ENCODE measurements at regions not wholly inside any gene's neighbourhood (a gene's known extent, or its start where the extent isn't known, plus 50 kb on each side); places are given as distances from the start of the nearest gene placed in this dataset.
"Not testable (repeated sequence)": the region's sequence is repeated elsewhere in the genome, so short reads cannot be mapped to it uniquely, and the experiment has no call there.

DNA sequence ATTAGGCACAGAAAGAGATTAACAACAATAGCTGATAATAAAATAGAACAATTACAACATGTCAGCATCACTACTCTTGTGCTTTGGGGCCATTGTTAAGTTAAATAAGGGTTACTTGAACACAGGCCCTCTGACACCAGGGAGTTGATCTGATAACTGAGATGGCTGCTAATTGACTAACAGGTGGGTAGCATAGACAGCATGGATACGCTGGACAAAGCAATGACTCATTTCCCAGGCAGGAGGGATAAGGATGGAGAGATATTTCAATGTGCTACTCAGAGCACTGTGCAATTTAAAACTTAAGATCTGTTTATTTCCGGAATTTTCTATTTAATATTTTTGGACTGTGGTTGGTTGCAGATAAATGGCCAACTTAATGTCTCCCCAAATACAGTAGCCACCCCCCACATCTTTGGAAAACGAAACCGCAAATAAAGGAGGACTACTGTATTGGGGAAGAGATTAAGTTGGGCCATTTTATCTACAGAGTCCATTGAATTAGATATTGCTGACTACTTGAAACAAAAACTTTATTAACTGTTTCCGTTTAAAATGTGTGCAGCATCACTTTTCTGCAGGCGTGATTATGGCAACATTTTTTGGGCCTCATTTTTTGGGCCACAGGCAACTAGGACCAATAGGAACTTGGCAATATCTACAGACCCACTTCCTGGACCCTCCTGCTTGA, 200.6 kb upstream of the KLF3 start:
- no peak for DNase-seq (ENCODE audit: low spot score)
- no peak for FAIRE-seq

DNA sequence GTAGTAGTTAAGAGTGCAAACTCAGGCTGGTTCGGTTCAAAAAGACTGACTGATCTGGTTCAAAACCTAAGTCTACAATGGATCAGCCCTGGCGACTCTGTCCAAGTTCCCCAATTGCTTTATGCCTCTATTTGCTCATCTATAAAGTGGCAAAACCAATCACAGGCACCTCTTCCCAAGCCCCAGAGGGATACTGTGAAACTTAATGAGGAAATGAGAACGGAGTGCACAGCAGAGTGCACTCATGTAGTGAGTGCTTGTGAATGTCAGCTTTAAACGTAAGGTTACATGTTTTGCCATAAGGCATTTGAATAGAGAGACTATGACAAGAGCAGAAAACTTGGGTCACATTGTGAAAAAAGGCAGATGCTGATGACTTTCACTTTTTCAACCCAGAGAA, 199.7 kb upstream of the KLF3 start:
- DNase-seq (ENCODE audit: low spot score) (no peak), FAIRE-seq (no peak)

DNA sequence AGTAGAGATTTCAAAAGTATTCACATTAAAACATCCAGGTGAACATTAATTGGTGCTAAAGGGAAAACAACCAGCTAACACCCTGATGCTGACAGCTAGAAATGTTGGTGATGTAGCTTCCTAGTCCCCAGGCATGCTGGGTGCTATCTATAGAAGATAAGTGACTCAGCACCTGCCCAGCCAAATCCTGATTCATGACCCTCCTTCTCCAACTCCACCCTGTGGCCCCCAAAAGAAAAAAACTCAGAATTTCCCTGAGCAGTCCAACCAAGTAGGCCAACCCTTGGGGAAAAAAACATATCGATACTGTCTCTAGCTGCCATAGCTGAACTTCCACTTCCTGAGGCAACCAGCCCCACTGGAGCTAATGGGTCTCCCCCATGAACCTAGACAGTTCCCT, 197.6 kb upstream of the KLF3 start:
- FAIRE-seq = no peak
- DNase-seq (ENCODE audit: low spot score) = no peak

DNA sequence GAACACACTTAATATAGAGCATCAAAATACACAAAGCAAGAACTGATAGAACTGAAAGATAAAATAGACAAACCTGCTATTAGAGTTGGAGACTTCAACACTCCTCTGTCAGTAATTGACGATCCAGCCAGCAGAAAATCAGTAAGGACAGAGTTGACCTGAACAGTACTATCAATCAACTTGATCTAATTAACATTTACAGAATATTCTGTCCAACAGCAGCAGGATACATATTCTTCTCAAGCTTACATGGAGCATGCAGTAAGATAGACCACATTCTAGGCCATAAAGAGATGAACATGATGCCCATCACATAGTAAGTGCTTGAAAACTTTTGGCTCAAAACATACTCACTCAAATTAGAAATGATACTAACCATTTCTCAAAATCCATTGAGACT, 196.7 kb upstream of the KLF3 start:
- no peak for DNase-seq (ENCODE audit: low spot score)
- no peak for FAIRE-seq

DNA sequence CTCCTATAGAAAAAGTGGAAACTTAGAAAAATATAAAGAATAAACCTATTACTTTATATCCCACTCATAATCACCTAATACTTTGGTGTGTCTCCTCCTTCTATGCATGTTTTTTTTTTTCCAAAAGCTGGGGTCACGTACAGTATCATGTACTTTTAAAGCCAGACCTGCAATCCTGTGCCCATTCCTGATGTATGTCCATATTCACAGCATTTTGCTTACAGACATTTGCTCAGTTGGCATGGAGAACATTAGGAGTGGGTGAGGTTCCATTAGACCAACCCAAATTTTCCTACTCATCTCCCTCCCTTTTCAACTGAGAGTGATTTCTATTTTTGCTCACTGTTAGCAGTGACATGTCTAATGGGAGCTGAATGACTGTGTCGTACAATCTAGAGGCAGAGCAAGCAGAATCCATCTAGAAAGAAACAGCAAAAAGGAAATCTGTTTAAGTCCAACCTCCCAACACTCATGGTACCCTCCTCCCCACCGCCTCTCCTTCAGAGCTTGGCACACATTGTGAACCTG, 195.6 kb upstream of the KLF3 start:
- no peak for DNase-seq (ENCODE audit: low spot score)
- no peak for FAIRE-seq

DNA sequence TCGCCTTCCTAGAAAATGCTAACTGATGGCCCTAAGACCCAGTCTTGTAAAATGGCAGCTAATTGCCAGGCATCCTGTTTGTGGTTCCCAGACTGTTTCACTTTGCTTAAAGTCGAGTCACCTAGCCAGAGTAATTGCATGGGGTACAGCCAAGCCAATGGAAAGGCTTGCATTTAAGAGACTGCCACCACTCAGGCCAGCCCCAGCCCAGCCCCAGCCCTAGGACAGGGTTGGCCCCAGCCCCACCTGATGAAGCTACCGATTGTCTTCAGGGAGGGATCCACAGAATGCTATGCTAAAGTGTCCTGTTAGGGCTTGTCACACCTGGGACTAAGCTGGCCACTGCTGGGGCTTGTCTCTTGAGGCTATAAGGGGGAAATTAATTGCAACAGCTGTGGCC, 194.6 kb upstream of the KLF3 start:
- FAIRE-seq = no peak
- no peak for DNase-seq (ENCODE audit: low spot score)

DNA sequence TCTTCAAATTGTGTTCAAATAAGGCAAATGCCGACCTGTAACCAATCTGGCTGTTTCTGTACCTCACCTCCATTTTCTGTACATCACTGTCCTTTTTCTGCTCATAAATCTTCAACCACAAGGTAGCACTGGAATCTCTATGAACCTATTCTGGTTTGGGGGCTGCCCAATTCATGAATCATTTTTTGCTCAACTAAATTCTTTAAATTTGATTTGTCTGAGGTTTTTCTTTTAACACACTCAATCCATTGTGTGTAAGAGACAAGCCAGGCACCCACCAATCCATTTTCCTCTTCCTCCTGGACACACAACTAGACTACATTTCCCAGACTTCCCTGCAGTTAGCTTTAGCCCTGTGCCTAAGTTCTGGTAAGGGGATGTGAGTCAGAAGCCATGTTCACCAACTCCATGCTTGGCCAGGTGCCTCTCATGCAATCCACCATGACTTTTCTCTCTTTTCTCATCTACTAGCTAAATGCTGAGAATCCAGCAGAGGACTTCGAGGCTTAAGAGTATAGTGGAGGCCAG, 193.2 kb upstream of the KLF3 start:
- FAIRE-seq = no peak

DNA sequence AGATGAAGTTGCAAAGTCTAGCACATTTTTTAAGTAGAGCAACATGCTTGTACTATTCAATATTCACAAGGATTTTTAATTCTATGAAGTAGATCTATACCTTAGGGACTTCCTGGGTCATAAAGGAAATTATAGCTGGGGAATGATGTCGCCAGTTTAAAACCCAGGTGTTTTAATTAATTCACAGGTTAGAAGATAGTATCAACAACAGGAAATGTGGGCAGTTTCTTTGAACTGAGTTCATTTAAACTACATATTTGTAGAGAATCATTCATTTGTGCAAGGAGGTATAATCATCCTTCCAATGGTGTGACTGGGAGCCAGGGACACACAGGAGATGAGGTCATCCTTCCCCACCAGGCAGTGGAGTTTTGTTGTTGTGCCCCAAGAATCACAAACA, 181.3 kb upstream of the KLF3 start:
- DNase-seq (ENCODE audit: low spot score) (no peak), FAIRE-seq (no peak)

More for the DNA sequence above, 193.2 kb upstream of the KLF3 start:
- DNase-seq (ENCODE audit: low spot score) = no peak

DNA sequence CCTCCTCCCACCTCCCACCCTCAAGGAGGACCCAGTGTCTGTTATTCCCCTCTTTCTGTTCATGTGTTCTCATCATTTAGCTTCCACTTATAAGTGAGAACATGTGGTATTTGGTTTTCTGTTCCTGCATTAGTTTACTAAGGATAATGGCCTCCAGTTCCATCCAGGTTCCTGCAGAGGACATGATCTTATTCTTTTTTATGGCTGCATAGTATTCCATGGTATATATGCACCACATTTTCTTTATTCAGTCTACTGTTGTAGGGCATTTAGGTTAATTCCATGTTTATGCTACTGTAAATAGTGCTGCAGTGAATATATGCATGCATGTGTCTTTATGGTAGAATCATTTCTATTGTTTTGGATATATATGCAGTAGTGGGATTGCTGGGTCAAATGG, 180.4 kb upstream of the KLF3 start:
- not testable (repeated sequence) for DNase-seq (ENCODE audit: low spot score); FAIRE-seq

DNA sequence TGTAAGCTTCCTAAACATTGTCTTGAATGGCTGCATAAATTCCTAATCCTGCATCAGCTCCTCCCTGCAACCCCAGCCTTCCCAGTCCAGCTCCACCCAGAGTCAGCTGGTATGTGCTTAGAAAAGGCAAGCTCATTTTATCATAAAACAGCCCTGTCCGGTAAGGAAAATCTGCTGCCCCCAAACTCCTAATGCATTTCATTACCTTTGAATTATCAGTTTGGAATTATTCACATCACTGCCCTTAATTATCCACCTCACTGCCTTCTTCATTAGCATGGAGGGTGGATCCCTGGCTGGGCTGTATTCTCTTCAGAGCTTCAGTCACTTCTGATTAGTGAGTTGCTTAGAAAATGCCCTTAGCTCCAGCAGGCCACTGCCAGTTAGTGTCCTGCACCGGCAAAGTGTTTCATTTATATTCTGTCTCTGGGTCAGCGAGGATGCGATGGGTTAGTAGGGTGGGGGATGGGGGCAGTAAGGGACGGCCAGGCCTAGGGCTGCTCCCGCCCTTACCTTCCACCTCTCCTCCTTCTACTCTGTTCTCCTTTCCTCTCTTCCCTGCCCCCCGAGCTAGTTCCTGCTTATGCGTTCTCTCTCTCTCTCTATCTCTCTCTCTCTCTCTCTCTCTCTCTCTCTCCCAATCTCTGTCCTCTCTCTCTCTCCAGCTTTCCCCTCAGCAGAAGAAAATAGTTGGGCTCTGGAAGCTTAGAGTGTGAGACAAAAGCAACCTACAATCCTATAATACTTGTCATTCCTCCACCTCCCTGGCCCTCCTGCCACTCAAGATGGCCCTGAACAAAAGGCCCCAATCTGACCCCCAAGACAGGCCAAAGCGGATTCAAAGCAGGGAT, 174.8 kb upstream of the KLF3 start:
- DNase-seq (ENCODE audit: low spot score) (no peak), FAIRE-seq (no peak)

DNA sequence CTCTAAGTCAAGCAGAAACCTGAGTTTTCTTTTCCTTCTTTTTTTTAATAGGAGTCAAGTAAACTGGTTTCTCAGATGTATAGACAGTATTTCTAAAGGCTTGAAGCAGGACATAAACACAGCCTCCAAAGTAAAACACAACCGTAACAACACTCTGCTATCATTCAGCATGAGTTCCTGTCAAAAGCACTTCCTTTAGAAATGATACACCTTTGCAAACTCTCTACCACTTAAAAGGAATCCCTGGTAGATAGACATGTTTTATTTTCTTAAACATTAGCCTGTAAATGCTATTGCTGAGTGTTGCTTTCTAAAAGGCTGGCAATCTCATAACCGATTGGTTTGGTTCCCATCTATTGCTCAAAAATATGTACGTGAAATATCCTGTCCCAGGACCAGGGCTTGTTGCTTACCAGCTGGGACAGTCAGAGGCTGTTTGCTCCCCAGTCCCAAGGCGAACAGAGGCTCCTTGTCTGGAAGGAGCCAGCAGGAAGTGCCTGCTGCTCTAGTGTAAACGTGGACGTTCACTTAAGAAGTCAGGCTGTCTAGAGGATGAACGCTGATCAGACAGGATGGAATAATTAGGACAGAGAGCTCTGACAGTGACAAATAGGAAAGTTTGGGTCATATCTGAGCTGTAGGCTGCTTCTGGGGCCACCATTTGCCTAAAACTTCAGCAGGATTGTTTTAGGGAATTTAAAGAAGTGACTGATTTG, 173.9 kb upstream of the KLF3 start:
- no peak for FAIRE-seq

DNA sequence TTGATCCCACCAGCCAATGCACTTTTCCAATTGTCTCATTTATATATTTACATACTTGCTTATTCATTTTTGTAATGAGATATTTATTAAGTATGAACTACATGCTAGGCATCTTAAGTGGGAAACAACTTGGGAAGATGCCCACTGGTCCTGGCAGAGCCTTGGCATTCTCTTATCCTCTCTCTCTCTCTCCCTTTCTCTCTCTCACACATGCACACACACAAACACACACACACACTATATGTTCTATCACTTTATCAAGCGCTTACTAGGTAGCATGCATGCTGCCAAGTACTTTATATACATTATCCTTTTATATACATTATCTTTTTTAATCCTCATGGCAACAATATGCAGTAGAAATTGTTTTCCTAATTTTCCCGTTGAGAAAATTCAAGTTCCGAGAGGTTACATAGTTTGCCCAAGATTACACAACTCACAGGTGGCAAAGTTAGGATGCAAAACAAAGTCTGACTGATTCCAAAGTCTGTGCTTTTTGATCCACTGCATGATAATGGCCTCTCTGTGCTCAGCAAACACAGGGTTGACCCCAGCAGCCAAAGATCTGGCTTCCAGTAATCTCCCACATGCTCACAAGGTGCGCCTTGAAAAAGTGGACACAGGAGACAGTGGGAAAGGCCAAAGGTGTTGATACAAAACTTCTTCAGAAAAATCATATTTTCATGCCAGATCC, 173.1 kb upstream of the KLF3 start:
- no peak for DNase-seq (ENCODE audit: low spot score)

More for the DNA sequence above, 173.9 kb upstream of the KLF3 start:
- DNase-seq (ENCODE audit: low spot score) = no peak

DNA sequence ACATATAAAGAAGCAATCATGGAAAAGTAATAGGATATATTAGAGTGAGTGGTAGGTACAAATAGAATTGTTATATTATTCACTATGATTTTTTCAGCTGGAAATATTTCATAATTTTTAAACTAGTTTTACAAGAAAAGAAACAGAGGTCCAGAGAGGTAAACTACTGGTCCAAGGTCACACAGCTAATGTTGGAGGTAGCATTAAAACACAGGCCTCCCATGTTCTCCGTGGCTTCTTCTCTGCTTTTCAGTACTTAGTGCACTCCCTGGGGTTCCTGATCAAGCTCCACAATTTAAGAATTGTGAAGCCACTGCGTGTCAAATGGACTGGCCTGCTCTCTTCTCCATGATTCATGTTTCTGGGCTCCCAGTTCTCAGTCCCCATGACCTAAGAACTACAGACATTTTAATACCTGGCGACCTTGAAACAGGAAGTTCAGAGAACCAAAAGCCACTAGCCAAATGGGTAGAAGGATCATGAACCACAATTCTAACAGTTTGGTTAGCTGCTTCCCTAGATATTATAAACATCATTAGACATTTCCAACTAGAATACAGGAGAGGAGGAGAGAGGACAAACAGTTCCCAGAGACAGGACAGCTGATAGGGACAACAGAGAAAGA, 172.0 kb upstream of the KLF3 start:
- FAIRE-seq = no peak

More for the DNA sequence above, 173.1 kb upstream of the KLF3 start:
- no peak for FAIRE-seq

DNA sequence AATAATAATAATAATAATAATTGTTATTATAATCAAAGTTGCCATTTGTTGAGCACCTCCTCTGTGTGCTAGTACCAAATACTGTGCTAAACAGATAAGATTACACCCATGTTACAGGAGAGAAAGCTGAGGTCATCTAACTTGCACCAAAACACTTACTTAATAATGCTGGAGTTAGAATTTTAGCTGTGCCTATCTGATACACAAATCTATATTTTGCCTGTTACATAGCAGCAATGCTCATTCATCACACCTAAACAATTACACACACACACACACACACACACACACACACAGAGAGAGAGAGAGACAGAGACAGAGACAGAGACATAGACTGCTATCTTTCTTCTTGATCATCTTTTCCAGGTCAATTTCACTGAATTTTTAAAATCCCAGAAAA, 170.9 kb upstream of the KLF3 start:
- FAIRE-seq (no peak), DNase-seq (ENCODE audit: low spot score) (no peak)

More for the DNA sequence above, 172.0 kb upstream of the KLF3 start:
- no peak for DNase-seq (ENCODE audit: low spot score)

DNA sequence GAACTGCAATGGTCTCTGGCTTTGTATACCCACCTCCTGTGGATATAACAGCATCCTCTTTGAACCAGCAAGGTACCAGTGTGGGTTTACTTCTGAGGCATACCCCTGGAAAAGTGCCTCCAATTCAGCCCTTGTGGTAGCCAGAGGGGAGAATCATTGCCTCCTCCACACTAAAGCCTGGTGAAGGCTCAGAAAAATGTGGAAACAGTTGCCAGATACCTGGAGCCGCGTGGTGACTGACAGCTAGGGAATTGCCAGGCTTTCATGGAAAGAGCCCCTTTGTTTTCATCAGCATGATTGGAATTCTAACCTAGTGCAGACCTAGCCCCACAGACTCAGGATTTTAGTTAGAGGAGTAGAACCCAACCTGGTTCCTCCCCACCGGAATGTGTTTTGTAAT, 168.6 kb upstream of the KLF3 start:
- no peak for DNase-seq (ENCODE audit: low spot score)
- no peak for FAIRE-seq

DNA sequence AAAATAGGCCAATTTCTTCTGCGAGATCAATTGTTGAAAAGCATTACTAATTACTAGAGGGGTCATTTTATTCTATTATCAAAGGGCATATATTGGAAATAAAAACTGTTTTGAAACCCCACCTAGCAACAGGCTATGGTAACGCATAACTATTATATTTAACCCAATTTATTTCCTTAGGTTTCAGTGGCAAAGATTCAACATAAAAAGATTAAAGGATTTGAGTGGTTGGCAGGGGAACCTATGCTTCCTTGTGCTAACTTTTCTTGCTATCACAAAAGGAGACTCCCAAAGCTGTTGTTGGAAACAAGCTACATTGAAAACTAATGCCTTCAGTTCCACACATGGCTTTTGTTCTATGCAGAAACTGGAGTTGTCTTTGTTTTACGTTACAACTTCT, 166.9 kb upstream of the KLF3 start:
- no peak for FAIRE-seq
- DNase-seq (ENCODE audit: low spot score) = no peak

DNA sequence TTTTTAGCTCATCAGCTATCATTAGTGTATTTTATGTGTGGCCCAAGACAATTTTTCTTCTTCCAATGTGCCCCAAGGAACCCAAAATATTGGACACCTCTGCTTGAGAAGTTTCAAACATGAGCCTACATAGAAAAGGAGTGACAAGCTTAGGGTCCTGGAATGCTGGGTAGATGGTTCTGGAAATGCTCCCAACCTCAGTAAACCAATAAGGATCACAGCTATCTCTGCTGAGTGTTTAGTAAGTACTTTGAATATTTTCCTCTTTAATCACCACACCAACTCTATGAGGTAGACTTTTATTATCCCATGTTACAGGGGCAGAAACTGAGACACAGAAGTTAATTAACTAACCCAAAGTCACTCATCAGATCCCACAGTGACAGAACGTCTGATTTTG, 164.9 kb upstream of the KLF3 start:
- DNase-seq (ENCODE audit: low spot score) (no peak), FAIRE-seq (no peak)

DNA sequence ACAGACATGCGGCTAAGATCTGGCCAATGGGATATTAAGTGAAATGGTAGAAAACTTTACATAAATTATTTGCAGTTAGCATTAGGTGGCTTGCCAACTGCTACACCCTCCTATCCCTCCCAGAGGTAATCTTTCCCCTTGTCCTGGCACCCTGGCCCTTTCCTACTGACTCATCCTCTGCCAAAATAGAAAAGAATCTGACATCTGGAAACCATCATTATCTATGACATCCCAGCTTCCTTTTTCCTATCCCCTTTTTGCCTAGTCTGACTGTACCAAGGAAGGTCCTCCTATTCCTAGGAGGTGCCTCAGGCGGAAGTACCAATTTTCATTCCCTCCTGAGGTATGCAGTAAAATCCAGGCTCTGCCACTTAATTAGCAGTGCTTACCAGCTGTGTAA, 163.6 kb upstream of the KLF3 start:
- FAIRE-seq = no peak
- DNase-seq (ENCODE audit: low spot score) = no peak

DNA sequence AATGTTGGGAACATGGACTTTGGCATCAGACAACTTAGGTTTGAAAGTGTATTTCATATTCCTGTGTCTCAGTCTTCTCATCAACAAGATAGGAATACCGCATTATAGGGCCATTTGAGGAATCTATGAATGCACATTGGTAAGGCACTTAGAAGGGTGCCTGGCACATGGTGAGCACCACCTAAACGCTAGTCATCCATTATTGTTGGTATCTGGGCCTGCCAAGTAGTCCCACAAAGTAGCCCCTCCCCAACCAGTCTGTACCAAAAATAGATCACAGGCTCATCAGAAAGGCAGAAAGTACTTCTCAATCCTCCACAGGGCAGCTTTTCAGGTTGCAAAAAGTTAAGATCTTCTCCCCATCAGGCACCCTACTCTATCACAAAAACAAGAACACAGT, 162.3 kb upstream of the KLF3 start:
- FAIRE-seq = no peak

DNA sequence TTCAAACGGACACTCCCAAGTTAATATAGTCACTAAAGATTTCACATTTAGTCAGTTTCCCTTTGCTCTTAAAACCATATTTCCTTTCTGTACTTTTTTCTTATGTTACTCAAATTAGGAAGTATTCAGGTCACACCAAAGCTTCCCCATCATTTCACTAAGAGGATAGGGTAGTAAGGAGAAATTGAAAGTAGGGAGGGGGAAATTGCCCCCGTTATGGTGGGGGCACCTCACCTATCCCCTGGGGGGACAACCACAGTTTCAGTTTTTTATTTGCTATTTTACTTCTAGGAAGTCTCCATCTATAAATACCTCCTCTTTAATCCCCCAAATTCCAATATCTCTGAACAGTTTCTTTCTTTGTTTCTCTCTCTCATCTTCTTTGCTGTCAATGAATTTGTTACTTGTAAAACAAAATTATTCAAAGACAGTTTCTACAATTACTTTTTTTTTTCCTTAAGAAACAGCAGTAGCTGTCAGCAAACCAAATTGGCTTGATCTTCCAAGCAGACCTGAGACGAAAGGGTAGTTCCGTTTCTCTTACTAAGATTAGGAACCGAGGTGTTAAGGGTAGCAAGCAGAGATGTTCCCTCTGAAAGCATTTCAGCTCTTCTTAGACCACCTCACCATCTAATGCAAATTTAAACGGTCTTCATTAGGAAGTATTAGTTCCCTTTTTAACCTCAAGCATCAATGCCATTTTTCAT, 160.2 kb upstream of the KLF3 start:
- FAIRE-seq = no peak
- no peak for DNase-seq (ENCODE audit: low spot score)

More for the DNA sequence above, 162.3 kb upstream of the KLF3 start:
- DNase-seq (ENCODE audit: low spot score) = no peak
